H1 (cell line): ENCODE measurements at regions not wholly inside any gene's neighbourhood (a gene's known extent, or its start where the extent isn't known, plus 50 kb on each side); places are given as distances from the start of the nearest gene placed in this dataset.

Experiments used
- CTCF ChIA-PET: fragments of 300-600 bp; sonication (Branson Sonifier 250); formaldehyde crosslinking; loops from one replicate; lab custom pipeline; 2021; ENCODE audit not compliant: partially characterized antibody; lab: Charles Lee
- POLR2A ChIA-PET: fragments of 300-600 bp; sonication (Branson Sonifier 250); formaldehyde crosslinking; loops from one replicate; lab custom pipeline; 2021; ENCODE audit warnings: inconsistent platforms; ENCODE audit not compliant: partially characterized antibody; lab: Charles Lee
- DNase-seq, 2 experiments: peaks; one replicate each; pipeline versions ENCODE4 v3.0.0 to v3.0.0-alpha.2; 2010 to 2022; ENCODE audit warnings: low spot score in 2 of 2, low read depth in 1 of 2, mixed read lengths in 1 of 2
- FAIRE-seq: peaks from 2 replicates; lab custom pipeline; 2011; peaks lifted over from hg19 to GRCh38; lab: Jason Lieb, UNC
- H2AFZ ChIP-seq: 2 replicates; pipeline ENCODE4 v1.8.1; 2012; ENCODE audit warnings: low read length, inconsistent platforms
- H2AK5ac ChIP-seq: 2 replicates; pipeline ENCODE4 v1.6.1; 2013; ENCODE audit warnings: low read depth, low read length
- H2BK120ac ChIP-seq: replicated peaks from 2 replicates; pipeline ENCODE3; 2013; ENCODE audit warnings: low read depth, low read length, inconsistent platforms
- H2BK12ac ChIP-seq: 2 replicates; pipeline ENCODE4 v1.6.1; 2013; ENCODE audit warnings: low read depth, low read length
- H2BK15ac ChIP-seq: 2 replicates; pipeline ENCODE4 v1.6.1; 2013; ENCODE audit warnings: low read length
- H2BK20ac ChIP-seq: 2 replicates; pipeline ENCODE4 v1.6.1; 2013; ENCODE audit warnings: low read length
- H2BK5ac ChIP-seq: 2 replicates; pipeline ENCODE4 v1.6.1; 2013; ENCODE audit warnings: low read depth, low read length
- H3K14ac ChIP-seq: 2 replicates; pipeline ENCODE4 v1.6.1; 2013; ENCODE audit warnings: inconsistent platforms; ENCODE audit not compliant: insufficient read length
- H3K18ac ChIP-seq: 2 replicates; pipeline ENCODE4 v1.6.1; 2013; ENCODE audit warnings: low read length; ENCODE audit errors: extremely low read depth
- H3K23ac ChIP-seq: 2 replicates; pipeline ENCODE4 v1.6.1; 2013; ENCODE audit warnings: inconsistent platforms; ENCODE audit not compliant: insufficient read length
- H3K23me2 ChIP-seq: 2 replicates; pipeline ENCODE4 v1.6.1; 2013; ENCODE audit warnings: low read depth, low read length
- H3K27ac ChIP-seq: 2 replicates; pipeline ENCODE4 v1.6.1; 2011; ENCODE audit warnings: low read depth, low read length, inconsistent platforms
- H3K27me3 ChIP-seq, 4 experiments: replicated peaks in 1 of 4; 1 replicate in 1 of 4; 2 replicates in 3 of 4; pipeline versions ENCODE4 v1.6.1 to v1.8.1; 2011 to 2013; ENCODE audit warnings: low read length in 3 of 4, mild to moderate bottlenecking in 3 of 4, inconsistent platforms in 2 of 4, mixed read lengths in 2 of 4, moderate library complexity in 1 of 4; ENCODE audit not compliant: control insufficient read depth in 3 of 4, insufficient read depth in 3 of 4; ENCODE audit errors: extremely low read depth in 1 of 4
- H3K36me3 ChIP-seq, 4 experiments: 2 replicates each; pipeline versions ENCODE4 v1.6.1 to v1.8.1; 2011 to 2013; ENCODE audit warnings: mild to moderate bottlenecking in 4 of 4, low read length in 3 of 4, moderate library complexity in 2 of 4, control low read depth in 1 of 4, inconsistent platforms in 1 of 4; ENCODE audit not compliant: insufficient read depth in 4 of 4, control insufficient read depth in 2 of 4
- H3K4ac ChIP-seq: replicated peaks from 2 replicates; pipeline ENCODE3; 2013; ENCODE audit warnings: low read length, low read depth, mixed read lengths, inconsistent platforms; ENCODE audit not compliant: insufficient read length
- H3K4me1 ChIP-seq, 4 experiments: replicated peaks in 1 of 4; 1 replicate in 1 of 4; 2 replicates in 3 of 4; pipeline versions ENCODE4 v1.6.1 to v1.8.1; 2011 to 2013; ENCODE audit warnings: low read length in 3 of 4, inconsistent platforms in 2 of 4, mixed read lengths in 1 of 4; ENCODE audit not compliant: insufficient read depth in 4 of 4, control insufficient read depth in 3 of 4
- H3K4me2 ChIP-seq, 2 experiments: 2 replicates each; pipeline versions ENCODE4 v1.6.1 to v1.8.1; 2011 to 2013; ENCODE audit warnings: low read depth in 2 of 2, low read length in 2 of 2, control low read depth in 1 of 2, inconsistent platforms in 1 of 2, mild to moderate bottlenecking in 1 of 2; ENCODE audit not compliant: insufficient read depth in 1 of 2
- H3K4me3 ChIP-seq, 4 experiments: fragments of 200-600, 300-600 bp in 1 of 4; sonication (generic), shearing (Covaris generic), sonication (Bioruptor Twin) in 1 of 4; 2 replicates each; pipeline versions ENCODE4 v1.5.1 to v1.8.1; 2011 to 2016; ENCODE audit warnings: low read length in 4 of 4, low read depth in 3 of 4, control low read depth in 2 of 4, inconsistent platforms in 2 of 4, mild to moderate bottlenecking in 2 of 4, mixed read lengths in 1 of 4, moderate library complexity in 1 of 4; ENCODE audit not compliant: insufficient read depth in 2 of 4; ENCODE audit errors: extremely low read depth in 1 of 4
- H3K56ac ChIP-seq: replicated peaks from 2 replicates; pipeline ENCODE3; 2013; ENCODE audit warnings: low read depth, mild to moderate bottlenecking, mixed read lengths, low read length, inconsistent platforms; ENCODE audit not compliant: insufficient read length
- H3K79me1 ChIP-seq: 2 replicates; pipeline ENCODE4 v1.6.1; 2013; ENCODE audit warnings: low read depth, low read length, control low read depth
- H3K79me2 ChIP-seq, 2 experiments: 2 replicates each; pipeline versions ENCODE4 v1.6.1 to v1.8.1; 2012 to 2013; ENCODE audit warnings: low read length in 2 of 2, mild to moderate bottlenecking in 2 of 2, inconsistent platforms in 1 of 2; ENCODE audit not compliant: insufficient read depth in 2 of 2, control insufficient read depth in 1 of 2
- H3K9ac ChIP-seq, 4 experiments: replicated peaks in 1 of 4; 1 replicate in 1 of 4; 2 replicates in 3 of 4; pipeline versions ENCODE4 v1.6.1 to v1.8.1; 2011 to 2013; ENCODE audit warnings: low read depth in 3 of 4, low read length in 3 of 4, control low read depth in 2 of 4, mild to moderate bottlenecking in 2 of 4, moderate library complexity in 2 of 4, inconsistent platforms in 1 of 4; ENCODE audit errors: extremely low read depth in 1 of 4
- H3K9me3 ChIP-seq, 2 experiments: 2 replicates each; pipeline versions ENCODE4 v1.6.1 to v1.8.1; 2012 to 2013; ENCODE audit warnings: mild to moderate bottlenecking in 2 of 2, moderate library complexity in 2 of 2, control low read depth in 1 of 2, inconsistent platforms in 1 of 2, low read depth in 1 of 2, low read length in 1 of 2, mixed read lengths in 1 of 2; ENCODE audit not compliant: insufficient read depth in 2 of 2
- H4K20me1 ChIP-seq, 2 experiments: replicated peaks in 1 of 2; 2 replicates each; pipeline versions ENCODE3 to v1.8.1; 2011 to 2013; ENCODE audit warnings: inconsistent platforms in 2 of 2, low read length in 2 of 2, mild to moderate bottlenecking in 1 of 2; ENCODE audit not compliant: insufficient read depth in 2 of 2, control insufficient read depth in 1 of 2
- H4K5ac ChIP-seq: 2 replicates; pipeline ENCODE4 v1.6.1; 2013; ENCODE audit warnings: low read length, low read depth, mixed read lengths, inconsistent platforms; ENCODE audit not compliant: insufficient read length
- H4K8ac ChIP-seq: 2 replicates; pipeline ENCODE4 v1.8.0; 2013; ENCODE audit warnings: mild to moderate bottlenecking, moderate library complexity, low read length, inconsistent platforms; ENCODE audit not compliant: insufficient read depth; ENCODE audit errors: extremely low read depth
- H4K91ac ChIP-seq: replicated peaks from 2 replicates; pipeline ENCODE3; 2013; ENCODE audit warnings: low read length, mixed read lengths, inconsistent platforms; ENCODE audit not compliant: insufficient read length
- BRCA1 ChIP-seq: IDR thresholded peaks from 2 replicates; pipeline ENCODE4 v1.6.1; 2012; ENCODE audit warnings: low read depth, low read length, improper control_type of control experiment
- MAFK ChIP-seq: IDR thresholded peaks from 2 replicates; pipeline ENCODE4 v1.6.1; 2012; ENCODE audit warnings: low read depth, mild to moderate bottlenecking, improper control_type of control experiment, low read length
- WGBS, 2 experiments: shearing (Covaris generic) in 1 of 2; methylation state at CpG; one replicate each; pipeline versions ENCODE4 v1.1.6 to v1.1.7; 2013 to 2015; ENCODE audit warnings: low lambda C conversion rate in 2 of 2, mixed read lengths in 2 of 2, inconsistent platforms in 1 of 2, low coverage in 1 of 2, missing lambda C conversion rate in 1 of 2; ENCODE audit not compliant: insufficient replicate concordance in 2 of 2, insufficient coverage in 1 of 2, insufficient read length in 1 of 2; ENCODE audit errors: extremely low coverage in 1 of 2, missing lambda C conversion rate in 1 of 2; 5-methylcytosine and 5-hydroxymethylcytosine counted together

GRCh38 chr1:229213797-229214196 lies 57.1 kb upstream of the RAB4A start:
- CTCF ChIA-PET = interaction anchor here (0.7 kb wide), 1 partner anchor 14 kb away, joined by 3 read pairs; no protein-coding TSS in a partner anchor
- H3K79me2 ChIP-seq = no peaks in the 10 kb centered on the region
- H4K8ac ChIP-seq = no peak overlapping the region
- no peaks in the 10 kb centered on the region for H3K4me1 ChIP-seq
- H2BK12ac ChIP-seq = no peak overlapping the region
- H2BK20ac ChIP-seq = no peak overlapping the region
- H4K5ac ChIP-seq = no peak overlapping the region
- no peak for DNase-seq
- no peak overlapping the region for H3K23ac ChIP-seq
- no peak overlapping the region for H4K91ac ChIP-seq
- H3K14ac ChIP-seq = no peak overlapping the region
- no peaks in the 10 kb centered on the region for H4K20me1 ChIP-seq
- no peak overlapping the region for H2AK5ac ChIP-seq
- H3K36me3 ChIP-seq = no peaks in the 10 kb centered on the region
- no peak overlapping the region for H3K4ac ChIP-seq
- no peak overlapping the region for H2BK5ac ChIP-seq
- no peak overlapping the region for H3K9ac ChIP-seq
- TF ChIP-seq MAFK (peak; percentile 38; the same call in 1 of the 2 replicates), BRCA1 (no peak)
- TF ChIP-seq, all 59 proteins: peak for 1
- no peaks in the 10 kb centered on the region for H3K9me3 ChIP-seq
- H3K18ac ChIP-seq = no peak overlapping the region
- H2BK15ac ChIP-seq = no peak overlapping the region
- FAIRE-seq = no peak
- no peak overlapping the region for H2AFZ ChIP-seq
- 84% methylated on average over 2 of the region's 2 CpGs; no CpG with 5 or more reads in 1 of the 2 experiments for WGBS, 2 experiments
- no peak overlapping the region for H3K56ac ChIP-seq
- no peak overlapping the region for H2BK120ac ChIP-seq
- POLR2A ChIA-PET = no interaction called here
- no peak overlapping the region for H3K4me2 ChIP-seq
- no peak overlapping the region for H3K4me3 ChIP-seq
- H3K27me3 ChIP-seq = no peaks in the 10 kb centered on the region
- no peaks in the 10 kb centered on the region for H3K23me2 ChIP-seq
- no peak overlapping the region for H3K27ac ChIP-seq
- H3K79me1 ChIP-seq = no peaks in the 10 kb centered on the region
